ENCODE measurements at regions not wholly inside any gene's neighbourhood (a gene's known extent, or its start where the extent isn't known, plus 50 kb on each side); places are given as distances from the start of the nearest gene placed in this dataset.

- DNase-seq (ENCODE audit: insufficient read length, low spot score, missing footprints), result no peak
- Histone ChIP-seq H3K4me1 (ENCODE audit: insufficient read depth, low read length) (no peaks in the 10 kb centered on the region), H3K79me2 (ENCODE audit: insufficient read depth, low read length) (no peaks in the 10 kb centered on the region), H3K9me3 (ENCODE audit: low read depth, low read length) (no peaks in the 10 kb centered on the region), H4K20me1 (ENCODE audit: insufficient read depth, low read length) (no peaks in the 10 kb centered on the region), H3K27ac (ENCODE audit: low read depth, low read length) (no peak overlapping the region), H3K4me2 (ENCODE audit: insufficient read depth, low read length) (no peak overlapping the region), H3K4me3 (ENCODE audit: insufficient read depth, low read length) (no peak overlapping the region), H3K36me3 (ENCODE audit: insufficient read depth, low read length) (no peaks in the 10 kb centered on the region), H3K27me3 (ENCODE audit: insufficient read depth, low read length) (no peaks in the 10 kb centered on the region), H2AFZ (ENCODE audit: low read length) (no peak overlapping the region)
- no peak for TF ChIP-seq CTCF (IDR thresholded peaks at IDR 0.05; ENCODE audit: extremely low read depth, low read depth, low read length)
Measured at GRCh38 chr1:213874789-213875188, 113.0 kb upstream of the PROX1 start.

- no peak overlapping the region for H3K27ac ChIP-seq (ENCODE audit: low read depth, low read length)
- no peak for TF ChIP-seq CTCF (IDR thresholded peaks at IDR 0.05; ENCODE audit: extremely low read depth, low read depth, low read length)
- H4K20me1 ChIP-seq (ENCODE audit: insufficient read depth, low read length), result no peaks in the 10 kb centered on the region
- no peak overlapping the region for H3K4me3 ChIP-seq (ENCODE audit: insufficient read depth, low read length)
- no peak overlapping the region for H2AFZ ChIP-seq (ENCODE audit: low read length)
- H3K36me3 ChIP-seq (ENCODE audit: insufficient read depth, low read length), result no peaks in the 10 kb centered on the region
- no peaks in the 10 kb centered on the region for H3K27me3 ChIP-seq (ENCODE audit: insufficient read depth, low read length)
- H3K9me3 ChIP-seq (ENCODE audit: low read depth, low read length), result no peaks in the 10 kb centered on the region
- no peak overlapping the region for H3K4me2 ChIP-seq (ENCODE audit: insufficient read depth, low read length)
- H3K4me1 ChIP-seq (ENCODE audit: insufficient read depth, low read length), result no peaks in the 10 kb centered on the region
- no peaks in the 10 kb centered on the region for H3K79me2 ChIP-seq (ENCODE audit: insufficient read depth, low read length)
- DNase-seq (ENCODE audit: insufficient read length, low spot score, missing footprints), result no peak
Measured at GRCh38 chr1:213876531-213876930, 111.2 kb upstream of the PROX1 start.

- H3K27ac ChIP-seq (ENCODE audit: low read depth, low read length), result no peak overlapping the region
- H4K20me1 ChIP-seq (ENCODE audit: insufficient read depth, low read length), result no peaks in the 10 kb centered on the region
- H3K4me2 ChIP-seq (ENCODE audit: insufficient read depth, low read length), result no peak overlapping the region
- H3K79me2 ChIP-seq (ENCODE audit: insufficient read depth, low read length), result no peaks in the 10 kb centered on the region
- no peak overlapping the region for H2AFZ ChIP-seq (ENCODE audit: low read length)
- H3K9me3 ChIP-seq (ENCODE audit: low read depth, low read length), result no peaks in the 10 kb centered on the region
- TF ChIP-seq CTCF (IDR thresholded peaks at IDR 0.05; ENCODE audit: extremely low read depth, low read depth, low read length), result no peak
- H3K36me3 ChIP-seq (ENCODE audit: insufficient read depth, low read length), result no peaks in the 10 kb centered on the region
- no peak for DNase-seq (ENCODE audit: insufficient read length, low spot score, missing footprints)
- H3K27me3 ChIP-seq (ENCODE audit: insufficient read depth, low read length), result no peaks in the 10 kb centered on the region
- no peak overlapping the region for H3K4me3 ChIP-seq (ENCODE audit: insufficient read depth, low read length)
- no peaks in the 10 kb centered on the region for H3K4me1 ChIP-seq (ENCODE audit: insufficient read depth, low read length)
Measured at GRCh38 chr1:213883618-213884017, 104.2 kb upstream of the PROX1 start.

- Histone ChIP-seq H3K27ac (ENCODE audit: low read depth, low read length) (no peak overlapping the region), H3K4me3 (ENCODE audit: insufficient read depth, low read length) (no peak overlapping the region), H3K4me2 (ENCODE audit: insufficient read depth, low read length) (no peak overlapping the region), H3K27me3 (ENCODE audit: insufficient read depth, low read length) (no peaks in the 10 kb centered on the region), H3K79me2 (ENCODE audit: insufficient read depth, low read length) (no peaks in the 10 kb centered on the region), H3K4me1 (ENCODE audit: insufficient read depth, low read length) (no peaks in the 10 kb centered on the region), H3K36me3 (ENCODE audit: insufficient read depth, low read length) (no peaks in the 10 kb centered on the region), H4K20me1 (ENCODE audit: insufficient read depth, low read length) (no peaks in the 10 kb centered on the region), H2AFZ (ENCODE audit: low read length) (no peak overlapping the region), H3K9me3 (ENCODE audit: low read depth, low read length) (no peaks in the 10 kb centered on the region)
- DNase-seq (ENCODE audit: insufficient read length, low spot score, missing footprints), result no peak
- no peak for TF ChIP-seq CTCF (IDR thresholded peaks at IDR 0.05; ENCODE audit: extremely low read depth, low read depth, low read length)
Measured at GRCh38 chr1:213884402-213884801, 103.4 kb upstream of the PROX1 start.
